Uterus (tissue), 2 donors: ENCODE measurements at regions not wholly inside any gene's neighbourhood (a gene's known extent, or its start where the extent isn't known, plus 50 kb on each side); places are given as distances from the start of the nearest gene placed in this dataset.

Experiments
- POLR2A ChIP-seq, 2 donors: fragments of 450-650 bp; IDR thresholded peaks; one replicate each; pipeline ENCODE4 v1.6.1; 2016; ENCODE audit warnings: antibody characterized with exemption in 2 of 2, mild to moderate bottlenecking in 1 of 2, moderate library complexity in 1 of 2
- TF ChIP-seq, protein P1 (sequence below), 4 experiments: fragments of 200-600 bp in 2 of 4; fragments of 450-650 bp in 2 of 4; sonication (generic) in 2 of 4; IDR thresholded peaks; one replicate each; pipeline ENCODE4 v1.5.1; 2016 to 2019; ENCODE audit warnings: antibody characterized with exemption in 4 of 4, mild to moderate bottlenecking in 2 of 4, moderate library complexity in 1 of 4

DNA sequence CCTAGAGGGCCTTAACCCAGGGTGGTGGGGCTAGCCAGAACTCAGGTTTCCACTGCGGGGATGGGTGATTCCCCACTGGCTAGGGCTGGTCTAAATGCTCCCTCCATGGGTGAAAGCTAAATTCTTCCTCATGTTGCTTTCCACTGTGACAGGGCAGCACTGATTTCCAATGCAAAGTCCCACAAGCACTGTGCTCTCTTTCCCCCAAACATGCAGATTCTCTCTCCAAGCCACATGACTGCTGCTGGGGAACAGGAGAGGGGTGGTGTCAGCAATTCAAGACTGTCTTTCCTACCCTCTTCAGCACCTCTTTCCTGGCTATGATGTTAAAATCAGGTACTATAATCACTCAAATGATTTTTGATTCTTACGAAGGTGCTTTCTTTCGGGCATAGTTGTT is 215.5 kb downstream of the RWDD3 start:
- TF ChIP-seq, protein P1, sequence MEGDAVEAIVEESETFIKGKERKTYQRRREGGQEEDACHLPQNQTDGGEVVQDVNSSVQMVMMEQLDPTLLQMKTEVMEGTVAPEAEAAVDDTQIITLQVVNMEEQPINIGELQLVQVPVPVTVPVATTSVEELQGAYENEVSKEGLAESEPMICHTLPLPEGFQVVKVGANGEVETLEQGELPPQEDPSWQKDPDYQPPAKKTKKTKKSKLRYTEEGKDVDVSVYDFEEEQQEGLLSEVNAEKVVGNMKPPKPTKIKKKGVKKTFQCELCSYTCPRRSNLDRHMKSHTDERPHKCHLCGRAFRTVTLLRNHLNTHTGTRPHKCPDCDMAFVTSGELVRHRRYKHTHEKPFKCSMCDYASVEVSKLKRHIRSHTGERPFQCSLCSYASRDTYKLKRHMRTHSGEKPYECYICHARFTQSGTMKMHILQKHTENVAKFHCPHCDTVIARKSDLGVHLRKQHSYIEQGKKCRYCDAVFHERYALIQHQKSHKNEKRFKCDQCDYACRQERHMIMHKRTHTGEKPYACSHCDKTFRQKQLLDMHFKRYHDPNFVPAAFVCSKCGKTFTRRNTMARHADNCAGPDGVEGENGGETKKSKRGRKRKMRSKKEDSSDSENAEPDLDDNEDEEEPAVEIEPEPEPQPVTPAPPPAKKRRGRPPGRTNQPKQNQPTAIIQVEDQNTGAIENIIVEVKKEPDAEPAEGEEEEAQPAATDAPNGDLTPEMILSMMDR (IDR thresholded peaks at IDR 0.05) = no peak
- TF ChIP-seq POLR2A (IDR thresholded peaks at IDR 0.05) = no peak
